ENCODE measurements at regions not wholly inside any gene's neighbourhood (a gene's known extent, or its start where the extent isn't known, plus 50 kb on each side); places are given as distances from the start of the nearest gene placed in this dataset.

GRCh38 chr4:60745800-60746571 is 454.1 kb upstream of the ADGRL3 start:
- DNase-seq, result no peak
- ChIA-PET POLR2A (no interaction called here), CTCF (no interaction called here)
- no peak overlapping the region for H3K27ac ChIP-seq (ENCODE audit: low read depth, low read length)
- H3K27me3 Mint-ChIP-seq, result no peaks in the 10 kb centered on the region
- no peak overlapping the region for H3K4me3 Mint-ChIP-seq
- no peaks in the 10 kb centered on the region for H3K27me3 ChIP-seq (ENCODE audit: insufficient read depth, low read length, poor library complexity, severe bottlenecking)
- no peak overlapping the region for H3K27ac Mint-ChIP-seq
- H3K9me3 ChIP-seq (ENCODE audit: low read length), result no peaks in the 10 kb centered on the region
- H3K36me3 ChIP-seq (ENCODE audit: insufficient read depth, low read length), result no peaks in the 10 kb centered on the region
- H3K4me1 Mint-ChIP-seq, result no peaks in the 10 kb centered on the region
- no peaks in the 10 kb centered on the region for H3K4me1 ChIP-seq (ENCODE audit: insufficient read depth, low read length)
- peaks cover 5 to 26% (median 7%) of the 10 kb centered on the region in 5 donors for H3K9me3 Mint-ChIP-seq
- H3K4me3 ChIP-seq (ENCODE audit: low read length), result no peak overlapping the region
- no peaks in the 10 kb centered on the region for H3K36me3 Mint-ChIP-seq

GRCh38 chr4:60750962-60751361 is 449.2 kb upstream of the ADGRL3 start:
- ChIA-PET POLR2A (no interaction called here), CTCF (no interaction called here)
- Histone ChIP-seq H3K4me3 (ENCODE audit: low read length) (no peak overlapping the region), H3K9me3 (ENCODE audit: low read length) (no peaks in the 10 kb centered on the region), H3K36me3 (ENCODE audit: insufficient read depth, low read length) (no peaks in the 10 kb centered on the region), H3K27me3 (ENCODE audit: insufficient read depth, low read length, poor library complexity, severe bottlenecking) (no peaks in the 10 kb centered on the region), H3K27ac (ENCODE audit: low read depth, low read length) (no peak overlapping the region), H3K4me1 (ENCODE audit: insufficient read depth, low read length) (no peaks in the 10 kb centered on the region)
- no peak overlapping the region for H3K4me3 Mint-ChIP-seq
- no peak for DNase-seq
- H3K4me1 Mint-ChIP-seq, result no peaks in the 10 kb centered on the region
- no peaks in the 10 kb centered on the region for H3K36me3 Mint-ChIP-seq
- H3K27me3 Mint-ChIP-seq, result no peaks in the 10 kb centered on the region
- H3K9me3 Mint-ChIP-seq, result peaks cover 3 to 36% (median 5%) of the 10 kb centered on the region in 5 donors
- H3K27ac Mint-ChIP-seq, result no peak overlapping the region

- Mint-ChIP-seq H3K27me3 (no peaks in the 10 kb centered on the region), H3K4me1 (no peaks in the 10 kb centered on the region), H3K36me3 (no peaks in the 10 kb centered on the region), H3K4me3 (no peak overlapping the region), H3K27ac (no peak overlapping the region), H3K9me3 (peaks cover 6 to 61% (median 13%) of the 10 kb centered on the region in 5 donors)
- no peak overlapping the region for H3K4me3 ChIP-seq (ENCODE audit: low read length)
- no peaks in the 10 kb centered on the region for H3K4me1 ChIP-seq (ENCODE audit: insufficient read depth, low read length)
- POLR2A ChIA-PET, result no interaction called here
- no peak overlapping the region for H3K27ac ChIP-seq (ENCODE audit: low read depth, low read length)
- no peaks in the 10 kb centered on the region for H3K36me3 ChIP-seq (ENCODE audit: insufficient read depth, low read length)
- CTCF ChIA-PET, result no interaction called here
- DNase-seq, result no peak
- no peaks in the 10 kb centered on the region for H3K9me3 ChIP-seq (ENCODE audit: low read length)
- H3K27me3 ChIP-seq (ENCODE audit: insufficient read depth, low read length, poor library complexity, severe bottlenecking), result no peaks in the 10 kb centered on the region
These were observed 442.0 kb upstream of the ADGRL3 start for GRCh38 chr4:60757986-60758680.

GRCh38 chr4:60759518-60760245 is 440.4 kb upstream of the ADGRL3 start:
- no peaks in the 10 kb centered on the region for H3K4me1 Mint-ChIP-seq
- POLR2A ChIA-PET, result no interaction called here
- no peak overlapping the region for H3K4me3 Mint-ChIP-seq

GRCh38 chr4:60780874-60781273 is 419.3 kb upstream of the ADGRL3 start:
- POLR2A ChIA-PET, result no interaction called here
- Mint-ChIP-seq H3K36me3 (no peaks in the 10 kb centered on the region), H3K9me3 (peaks cover 4 to 31% (median 7%) of the 10 kb centered on the region in 5 donors), H3K4me1 (no peaks in the 10 kb centered on the region), H3K4me3 (no peak overlapping the region), H3K27ac (no peak overlapping the region), H3K27me3 (no peaks in the 10 kb centered on the region)
- Histone ChIP-seq H3K27ac (ENCODE audit: low read depth, low read length) (no peak overlapping the region), H3K27me3 (ENCODE audit: insufficient read depth, low read length, poor library complexity, severe bottlenecking) (no peaks in the 10 kb centered on the region), H3K4me1 (ENCODE audit: insufficient read depth, low read length) (no peaks in the 10 kb centered on the region), H3K4me3 (ENCODE audit: low read length) (no peak overlapping the region), H3K36me3 (ENCODE audit: insufficient read depth, low read length) (no peaks in the 10 kb centered on the region), H3K9me3 (ENCODE audit: low read length) (no peaks in the 10 kb centered on the region)
- CTCF ChIA-PET, result no interaction called here
- no peak for DNase-seq

More at GRCh38 chr4:60759518-60760245, 440.4 kb upstream of the ADGRL3 start:
- Mint-ChIP-seq H3K9me3 (peaks cover 6 to 59% (median 10%) of the 10 kb centered on the region in 5 donors), H3K36me3 (no peaks in the 10 kb centered on the region), H3K27ac (no peak overlapping the region), H3K27me3 (no peaks in the 10 kb centered on the region)
- CTCF ChIA-PET, result no interaction called here
- H3K36me3 ChIP-seq (ENCODE audit: insufficient read depth, low read length), result no peaks in the 10 kb centered on the region
- H3K4me1 ChIP-seq (ENCODE audit: insufficient read depth, low read length), result no peaks in the 10 kb centered on the region
- no peaks in the 10 kb centered on the region for H3K9me3 ChIP-seq (ENCODE audit: low read length)
- H3K27ac ChIP-seq (ENCODE audit: low read depth, low read length), result no peak overlapping the region
- DNase-seq, result no peak
- no peaks in the 10 kb centered on the region for H3K27me3 ChIP-seq (ENCODE audit: insufficient read depth, low read length, poor library complexity, severe bottlenecking)
- no peak overlapping the region for H3K4me3 ChIP-seq (ENCODE audit: low read length)

- DNase-seq, result no peak
- Mint-ChIP-seq H3K4me1 (no peaks in the 10 kb centered on the region), H3K27ac (no peak overlapping the region), H3K27me3 (no peaks in the 10 kb centered on the region), H3K4me3 (no peak overlapping the region), H3K9me3 (peaks cover 2 to 46% (median 5%) of the 10 kb centered on the region in 5 donors), H3K36me3 (no peaks in the 10 kb centered on the region)
- Histone ChIP-seq H3K27ac (ENCODE audit: low read depth, low read length) (no peak overlapping the region), H3K4me1 (ENCODE audit: insufficient read depth, low read length) (no peaks in the 10 kb centered on the region), H3K9me3 (ENCODE audit: low read length) (no peaks in the 10 kb centered on the region), H3K27me3 (ENCODE audit: insufficient read depth, low read length, poor library complexity, severe bottlenecking) (no peaks in the 10 kb centered on the region), H3K4me3 (ENCODE audit: low read length) (no peak overlapping the region), H3K36me3 (ENCODE audit: insufficient read depth, low read length) (no peaks in the 10 kb centered on the region)
- ChIA-PET CTCF (no interaction called here), POLR2A (no interaction called here)
These were observed 409.5 kb upstream of the ADGRL3 start for GRCh38 chr4:60790608-60791007.

GRCh38 chr4:60794372-60794771 is 405.8 kb upstream of the ADGRL3 start:
- peaks cover 0 to 4% (median 0%) of the 10 kb centered on the region in 3 donors for H3K36me3 Mint-ChIP-seq
- CTCF ChIA-PET, result no interaction called here

GRCh38 chr4:60799214-60799613 is 400.9 kb upstream of the ADGRL3 start:
- POLR2A ChIA-PET, result no interaction called here
- no peaks in the 10 kb centered on the region for H3K36me3 ChIP-seq (ENCODE audit: insufficient read depth, low read length)
- Mint-ChIP-seq H3K9me3 (peaks cover 2 to 16% (median 12%) of the 10 kb centered on the region in 5 donors), H3K36me3 (peaks cover 0 to 4% (median 0%) of the 10 kb centered on the region in 3 donors), H3K4me1 (no peaks in the 10 kb centered on the region), H3K4me3 (no peak overlapping the region), H3K27me3 (no peaks in the 10 kb centered on the region), H3K27ac (no peak overlapping the region)
- no peaks in the 10 kb centered on the region for H3K27me3 ChIP-seq (ENCODE audit: insufficient read depth, low read length, poor library complexity, severe bottlenecking)
- H3K27ac ChIP-seq (ENCODE audit: low read depth, low read length), result no peak overlapping the region
- H3K9me3 ChIP-seq (ENCODE audit: low read length), result no peaks in the 10 kb centered on the region
- H3K4me1 ChIP-seq (ENCODE audit: insufficient read depth, low read length), result no peaks in the 10 kb centered on the region
- no peak for DNase-seq
- no peak overlapping the region for H3K4me3 ChIP-seq (ENCODE audit: low read length)
- CTCF ChIA-PET, result no interaction called here

More at GRCh38 chr4:60794372-60794771, 405.8 kb upstream of the ADGRL3 start:
- Mint-ChIP-seq H3K9me3 (peaks cover 2 to 33% (median 11%) of the 10 kb centered on the region in 5 donors), H3K27me3 (no peaks in the 10 kb centered on the region), H3K4me3 (no peak overlapping the region), H3K4me1 (no peaks in the 10 kb centered on the region), H3K27ac (no peak overlapping the region)
- DNase-seq, result no peak
- POLR2A ChIA-PET, result no interaction called here
- Histone ChIP-seq H3K4me1 (ENCODE audit: insufficient read depth, low read length) (no peaks in the 10 kb centered on the region), H3K36me3 (ENCODE audit: insufficient read depth, low read length) (no peaks in the 10 kb centered on the region), H3K27ac (ENCODE audit: low read depth, low read length) (no peak overlapping the region), H3K9me3 (ENCODE audit: low read length) (no peaks in the 10 kb centered on the region), H3K4me3 (ENCODE audit: low read length) (no peak overlapping the region), H3K27me3 (ENCODE audit: insufficient read depth, low read length, poor library complexity, severe bottlenecking) (no peaks in the 10 kb centered on the region)

Measured in CD8-positive, alpha-beta memory T cell (primary cell).